Hepatocyte (in vitro differentiated cells): ENCODE measurements at regions not wholly inside any gene's neighbourhood (a gene's known extent, or its start where the extent isn't known, plus 50 kb on each side); places are given as distances from the start of the nearest gene placed in this dataset.

ENCODE experiments used
- EZH2 ChIP-seq: fragments of 200-600 bp; sonication (generic); IDR thresholded peaks from 2 replicates; pipeline ENCODE4 v1.6.1; 2016; ENCODE audit warnings: antibody characterized with exemption, mild to moderate bottlenecking, borderline replicate concordance
- TF ChIP-seq, protein P1 (sequence below): fragments of 200-600 bp; sonication (generic); IDR thresholded peaks from 2 replicates; pipeline ENCODE4 v1.5.1; 2016; ENCODE audit warnings: antibody characterized with exemption, mild to moderate bottlenecking; ENCODE audit not compliant: poor library complexity

DNA sequence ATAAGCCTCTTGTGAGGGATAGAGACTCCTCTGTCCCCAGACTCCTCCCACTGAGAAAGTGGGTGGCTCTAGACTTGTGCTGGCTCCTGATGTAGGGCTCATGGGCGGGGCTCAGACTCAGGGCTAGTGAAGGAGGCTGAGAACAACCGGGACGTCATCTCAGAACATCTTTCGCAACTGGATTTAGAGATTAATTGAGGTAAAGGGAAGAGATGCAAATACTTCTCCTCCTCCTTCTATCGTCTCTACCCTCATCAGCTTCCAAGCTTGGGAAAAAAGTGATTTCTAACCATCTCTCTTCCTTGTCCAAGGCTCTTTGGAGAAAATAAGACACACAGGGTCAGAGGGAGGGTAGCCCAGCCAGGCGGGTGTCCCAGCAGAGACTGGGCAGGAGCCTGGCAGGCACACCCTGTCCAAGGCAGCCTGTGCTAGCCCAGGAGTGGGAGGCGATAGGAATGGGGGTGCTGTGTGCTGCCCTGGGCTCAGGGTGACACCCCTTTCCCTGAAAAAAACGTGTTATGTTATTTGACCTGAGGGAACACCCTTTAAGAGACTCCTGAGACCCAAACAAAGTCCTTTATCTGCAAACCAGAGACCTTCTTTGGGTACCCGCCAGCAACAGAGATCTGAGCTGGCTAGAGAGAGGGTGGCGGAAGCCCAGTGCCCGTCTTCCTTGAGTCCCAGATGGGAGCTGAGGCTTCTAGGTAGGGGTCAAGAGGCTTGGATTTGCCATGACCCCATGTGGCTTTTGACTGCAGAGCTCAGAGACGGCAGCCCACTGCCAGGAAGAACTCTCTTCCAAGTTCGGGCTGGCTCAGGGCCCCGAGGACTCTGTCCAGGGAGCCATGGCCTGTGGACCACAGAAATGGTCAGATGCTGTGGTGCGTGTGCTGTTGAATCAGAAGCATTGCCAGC lies 160.9 kb downstream of the ADAMTS15 start:
- TF ChIP-seq, protein P1, sequence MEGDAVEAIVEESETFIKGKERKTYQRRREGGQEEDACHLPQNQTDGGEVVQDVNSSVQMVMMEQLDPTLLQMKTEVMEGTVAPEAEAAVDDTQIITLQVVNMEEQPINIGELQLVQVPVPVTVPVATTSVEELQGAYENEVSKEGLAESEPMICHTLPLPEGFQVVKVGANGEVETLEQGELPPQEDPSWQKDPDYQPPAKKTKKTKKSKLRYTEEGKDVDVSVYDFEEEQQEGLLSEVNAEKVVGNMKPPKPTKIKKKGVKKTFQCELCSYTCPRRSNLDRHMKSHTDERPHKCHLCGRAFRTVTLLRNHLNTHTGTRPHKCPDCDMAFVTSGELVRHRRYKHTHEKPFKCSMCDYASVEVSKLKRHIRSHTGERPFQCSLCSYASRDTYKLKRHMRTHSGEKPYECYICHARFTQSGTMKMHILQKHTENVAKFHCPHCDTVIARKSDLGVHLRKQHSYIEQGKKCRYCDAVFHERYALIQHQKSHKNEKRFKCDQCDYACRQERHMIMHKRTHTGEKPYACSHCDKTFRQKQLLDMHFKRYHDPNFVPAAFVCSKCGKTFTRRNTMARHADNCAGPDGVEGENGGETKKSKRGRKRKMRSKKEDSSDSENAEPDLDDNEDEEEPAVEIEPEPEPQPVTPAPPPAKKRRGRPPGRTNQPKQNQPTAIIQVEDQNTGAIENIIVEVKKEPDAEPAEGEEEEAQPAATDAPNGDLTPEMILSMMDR: no peak
- no peak for TF ChIP-seq EZH2
